Liver (tissue), 8 donors: ENCODE measurements at regions not wholly inside any gene's neighbourhood (a gene's known extent, or its start where the extent isn't known, plus 50 kb on each side); places are given as distances from the start of the nearest gene placed in this dataset.

ENCODE experiments used
- DNase-seq: peaks from one replicate; pipeline ENCODE4 v3.0.0-alpha.2; 2017; ENCODE audit warnings: low spot score
- H3K27ac ChIP-seq, 2 donors: one replicate each; pipeline ENCODE4 v1.7.0; 2013; ENCODE audit warnings: inconsistent platforms in 2 of 2, low read length in 2 of 2, control low read depth in 1 of 2, low read depth in 1 of 2, mild to moderate bottlenecking in 1 of 2
- H3K27me3 ChIP-seq, 4 donors: one replicate each; pipeline versions ENCODE4 v1.6.1 to v1.7.0; 2013; ENCODE audit warnings: low read length in 3 of 4, inconsistent platforms in 1 of 4, mild to moderate bottlenecking in 1 of 4, moderate library complexity in 1 of 4; ENCODE audit not compliant: control insufficient read depth in 4 of 4, insufficient read depth in 4 of 4
- H3K36me3 ChIP-seq, 4 donors: one replicate each; pipeline versions ENCODE4 v1.6.1 to v1.7.0; 2013; ENCODE audit warnings: low read length in 3 of 4, mild to moderate bottlenecking in 3 of 4, low read depth in 1 of 4, moderate library complexity in 1 of 4; ENCODE audit not compliant: control insufficient read depth in 4 of 4, insufficient read depth in 3 of 4
- H3K4me1 ChIP-seq, 4 donors: one replicate each; pipeline versions ENCODE4 v1.6.1 to v1.7.0; 2013; ENCODE audit warnings: low read length in 3 of 4, mild to moderate bottlenecking in 3 of 4, moderate library complexity in 1 of 4; ENCODE audit not compliant: control insufficient read depth in 4 of 4, insufficient read depth in 4 of 4
- H3K4me3 ChIP-seq, 3 donors: one replicate each; pipeline versions ENCODE4 v1.6.1 to v1.7.0; 2013; ENCODE audit warnings: low read length in 3 of 3, control low read depth in 1 of 3, low read depth in 1 of 3, mild to moderate bottlenecking in 1 of 3
- H3K9ac ChIP-seq, 2 donors: one replicate each; pipeline ENCODE4 v1.7.0; 2013; ENCODE audit warnings: low read length in 2 of 2, mild to moderate bottlenecking in 2 of 2, moderate library complexity in 2 of 2, control low read depth in 1 of 2, low read depth in 1 of 2
- H3K9me3 ChIP-seq, 4 donors: one replicate each; pipeline versions ENCODE4 v1.6.1 to v1.7.0; 2013; ENCODE audit warnings: low read length in 3 of 4; ENCODE audit not compliant: control insufficient read depth in 4 of 4
- EGR1 ChIP-seq, 2 donors: IDR thresholded peaks; 2 replicates each; pipeline ENCODE4 v1.6.1; 2016 to 2018; ENCODE audit warnings: antibody characterized with exemption in 2 of 2, low read depth in 2 of 2
- FOXA1 ChIP-seq: IDR thresholded peaks from 2 replicates; pipeline ENCODE4 v1.6.1; 2016; ENCODE audit warnings: antibody characterized with exemption
- FOXA2 ChIP-seq: IDR thresholded peaks from 2 replicates; pipeline ENCODE4 v1.6.1; 2016; ENCODE audit warnings: antibody characterized with exemption
- GABPA ChIP-seq, 2 donors: IDR thresholded peaks in 1 of 2; conservative IDR thresholded peaks in 1 of 2; 2 replicates each; pipeline ENCODE4 v1.6.1; 2016; ENCODE audit warnings: antibody characterized with exemption in 2 of 2, mild to moderate bottlenecking in 1 of 2, moderate library complexity in 1 of 2
- JUND ChIP-seq, 2 donors: IDR thresholded peaks; 2 replicates each; pipeline ENCODE4 v1.6.1; 2016; ENCODE audit warnings: antibody characterized with exemption in 2 of 2
- NR2F2 ChIP-seq: IDR thresholded peaks from 2 replicates; pipeline ENCODE4 v1.6.1; 2016; ENCODE audit warnings: antibody characterized with exemption
- RAD21 ChIP-seq, 2 donors: IDR thresholded peaks; 2 replicates each; pipeline ENCODE4 v1.6.1; 2016; ENCODE audit warnings: antibody characterized with exemption in 2 of 2, mild to moderate bottlenecking in 2 of 2
- RXRA ChIP-seq, 2 donors: IDR thresholded peaks; 2 replicates each; pipeline ENCODE4 v1.6.1; 2017 to 2018; ENCODE audit warnings: antibody characterized with exemption in 2 of 2, mild to moderate bottlenecking in 1 of 2
- SP1 ChIP-seq: IDR thresholded peaks from 2 replicates; pipeline ENCODE4 v1.6.1; 2018; ENCODE audit warnings: antibody characterized with exemption, mild to moderate bottlenecking
- TAF1 ChIP-seq: conservative IDR thresholded peaks from 2 replicates; pipeline ENCODE4 v1.6.1; 2016; ENCODE audit warnings: antibody characterized with exemption, mild to moderate bottlenecking
- YY1 ChIP-seq: IDR thresholded peaks from 2 replicates; pipeline ENCODE4 v1.6.1; 2016; ENCODE audit warnings: antibody characterized with exemption, mild to moderate bottlenecking
- WGBS: extraction: QIAGEN DNeasy Blood & Tissue Kit; methylation state at CpG from one replicate; pipeline ENCODE4 v1.1.7; 2013; 5-methylcytosine and 5-hydroxymethylcytosine counted together
- TF ChIP-seq, protein P1 (sequence below): IDR thresholded peaks from 2 replicates; pipeline ENCODE4 v1.6.1; 2016; ENCODE audit warnings: antibody characterized with exemption
- TF ChIP-seq, protein P2 (sequence below): IDR thresholded peaks from 2 replicates; pipeline ENCODE4 v1.6.1; 2016; ENCODE audit warnings: antibody characterized with exemption
- TF ChIP-seq, protein P3 (sequence below): IDR thresholded peaks from 2 replicates; pipeline ENCODE4 v1.6.1; 2016; ENCODE audit warnings: antibody characterized with exemption, mild to moderate bottlenecking
- TF ChIP-seq, protein P4 (sequence below): IDR thresholded peaks from 2 replicates; pipeline ENCODE4 v1.6.1; 2016; ENCODE audit warnings: antibody characterized with exemption
- TF ChIP-seq, protein P5 (sequence below): fragments of 150-350 bp; IDR thresholded peaks from 2 replicates; pipeline ENCODE4 v1.5.1; 2017; ENCODE audit warnings: improper control_type of control experiment, low read depth, low read length; ENCODE audit not compliant: missing input control
- donor health status: healthy.
- donor health status: healthy.
- donor health status: healthy.
- donor health status: healthy.
- donor health status: healthy.

DNA sequence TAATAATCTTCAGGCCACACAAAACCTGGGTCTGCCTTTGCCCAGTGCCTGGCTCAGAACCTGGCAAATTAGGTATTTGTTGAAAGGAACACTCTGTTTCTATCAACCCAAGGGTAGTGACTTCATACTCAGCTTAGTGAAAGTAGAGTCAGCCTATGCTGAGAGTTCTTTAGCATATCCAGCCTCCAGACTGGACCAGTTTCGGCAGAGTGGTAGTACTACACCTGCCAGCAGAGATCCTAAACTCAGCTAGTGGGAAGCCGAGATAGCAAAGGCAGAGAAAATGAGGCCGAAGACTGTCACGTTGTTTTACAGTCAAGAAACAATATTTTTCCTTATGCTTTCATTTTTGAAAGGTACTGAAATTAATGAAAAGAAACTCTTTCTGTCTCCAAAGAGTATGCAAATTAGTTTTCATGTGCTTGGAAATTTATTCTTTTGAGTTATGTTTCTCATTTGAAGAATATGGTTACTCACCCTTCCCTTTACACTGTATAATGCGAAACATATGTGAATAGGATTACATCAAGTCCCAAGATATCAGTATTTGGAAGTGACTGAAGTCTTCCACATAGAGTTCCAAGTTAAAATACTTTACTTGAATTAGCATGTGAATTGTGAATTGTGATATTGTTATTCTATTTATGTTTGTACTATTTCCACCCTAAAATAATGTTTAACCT lies 52.2 kb upstream of the UGP2 start:
- DNase-seq, result no peak
- no peaks in the 10 kb centered on the region for H3K9me3 ChIP-seq
- TF ChIP-seq, protein P1, sequence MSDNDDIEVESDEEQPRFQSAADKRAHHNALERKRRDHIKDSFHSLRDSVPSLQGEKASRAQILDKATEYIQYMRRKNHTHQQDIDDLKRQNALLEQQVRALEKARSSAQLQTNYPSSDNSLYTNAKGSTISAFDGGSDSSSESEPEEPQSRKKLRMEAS, result no peak
- TF ChIP-seq FOXA2, result no peak
- TF ChIP-seq, protein P2, sequence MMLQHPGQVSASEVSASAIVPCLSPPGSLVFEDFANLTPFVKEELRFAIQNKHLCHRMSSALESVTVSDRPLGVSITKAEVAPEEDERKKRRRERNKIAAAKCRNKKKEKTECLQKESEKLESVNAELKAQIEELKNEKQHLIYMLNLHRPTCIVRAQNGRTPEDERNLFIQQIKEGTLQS, result no peak
- TF ChIP-seq, protein P3, sequence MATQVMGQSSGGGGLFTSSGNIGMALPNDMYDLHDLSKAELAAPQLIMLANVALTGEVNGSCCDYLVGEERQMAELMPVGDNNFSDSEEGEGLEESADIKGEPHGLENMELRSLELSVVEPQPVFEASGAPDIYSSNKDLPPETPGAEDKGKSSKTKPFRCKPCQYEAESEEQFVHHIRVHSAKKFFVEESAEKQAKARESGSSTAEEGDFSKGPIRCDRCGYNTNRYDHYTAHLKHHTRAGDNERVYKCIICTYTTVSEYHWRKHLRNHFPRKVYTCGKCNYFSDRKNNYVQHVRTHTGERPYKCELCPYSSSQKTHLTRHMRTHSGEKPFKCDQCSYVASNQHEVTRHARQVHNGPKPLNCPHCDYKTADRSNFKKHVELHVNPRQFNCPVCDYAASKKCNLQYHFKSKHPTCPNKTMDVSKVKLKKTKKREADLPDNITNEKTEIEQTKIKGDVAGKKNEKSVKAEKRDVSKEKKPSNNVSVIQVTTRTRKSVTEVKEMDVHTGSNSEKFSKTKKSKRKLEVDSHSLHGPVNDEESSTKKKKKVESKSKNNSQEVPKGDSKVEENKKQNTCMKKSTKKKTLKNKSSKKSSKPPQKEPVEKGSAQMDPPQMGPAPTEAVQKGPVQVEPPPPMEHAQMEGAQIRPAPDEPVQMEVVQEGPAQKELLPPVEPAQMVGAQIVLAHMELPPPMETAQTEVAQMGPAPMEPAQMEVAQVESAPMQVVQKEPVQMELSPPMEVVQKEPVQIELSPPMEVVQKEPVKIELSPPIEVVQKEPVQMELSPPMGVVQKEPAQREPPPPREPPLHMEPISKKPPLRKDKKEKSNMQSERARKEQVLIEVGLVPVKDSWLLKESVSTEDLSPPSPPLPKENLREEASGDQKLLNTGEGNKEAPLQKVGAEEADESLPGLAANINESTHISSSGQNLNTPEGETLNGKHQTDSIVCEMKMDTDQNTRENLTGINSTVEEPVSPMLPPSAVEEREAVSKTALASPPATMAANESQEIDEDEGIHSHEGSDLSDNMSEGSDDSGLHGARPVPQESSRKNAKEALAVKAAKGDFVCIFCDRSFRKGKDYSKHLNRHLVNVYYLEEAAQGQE, result no peak
- TF ChIP-seq, protein P4, sequence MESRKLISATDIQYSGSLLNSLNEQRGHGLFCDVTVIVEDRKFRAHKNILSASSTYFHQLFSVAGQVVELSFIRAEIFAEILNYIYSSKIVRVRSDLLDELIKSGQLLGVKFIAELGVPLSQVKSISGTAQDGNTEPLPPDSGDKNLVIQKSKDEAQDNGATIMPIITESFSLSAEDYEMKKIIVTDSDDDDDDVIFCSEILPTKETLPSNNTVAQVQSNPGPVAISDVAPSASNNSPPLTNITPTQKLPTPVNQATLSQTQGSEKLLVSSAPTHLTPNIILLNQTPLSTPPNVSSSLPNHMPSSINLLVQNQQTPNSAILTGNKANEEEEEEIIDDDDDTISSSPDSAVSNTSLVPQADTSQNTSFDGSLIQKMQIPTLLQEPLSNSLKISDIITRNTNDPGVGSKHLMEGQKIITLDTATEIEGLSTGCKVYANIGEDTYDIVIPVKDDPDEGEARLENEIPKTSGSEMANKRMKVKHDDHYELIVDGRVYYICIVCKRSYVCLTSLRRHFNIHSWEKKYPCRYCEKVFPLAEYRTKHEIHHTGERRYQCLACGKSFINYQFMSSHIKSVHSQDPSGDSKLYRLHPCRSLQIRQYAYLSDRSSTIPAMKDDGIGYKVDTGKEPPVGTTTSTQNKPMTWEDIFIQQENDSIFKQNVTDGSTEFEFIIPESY, result no peak
- TF ChIP-seq SP1, result no peak
- TF ChIP-seq GABPA (IDR thresholded peaks at IDR 0.05 in 1 of 2, conservative IDR thresholded peaks at IDR 0.05 in 1 of 2), result no peak
- no peak for TF ChIP-seq RAD21 (IDR thresholded peaks at IDR 0.05)
- no peak for TF ChIP-seq RXRA (IDR thresholded peaks at IDR 0.05)
- TF ChIP-seq JUND (IDR thresholded peaks at IDR 0.05), result no peak
- TF ChIP-seq TAF1, result no peak
- TF ChIP-seq YY1, result no peak
- TF ChIP-seq EGR1 (IDR thresholded peaks at IDR 0.05; ENCODE audit: low read depth in 2 of 2), result no peak
- no peak for TF ChIP-seq FOXA1
- TF ChIP-seq, protein P5, sequence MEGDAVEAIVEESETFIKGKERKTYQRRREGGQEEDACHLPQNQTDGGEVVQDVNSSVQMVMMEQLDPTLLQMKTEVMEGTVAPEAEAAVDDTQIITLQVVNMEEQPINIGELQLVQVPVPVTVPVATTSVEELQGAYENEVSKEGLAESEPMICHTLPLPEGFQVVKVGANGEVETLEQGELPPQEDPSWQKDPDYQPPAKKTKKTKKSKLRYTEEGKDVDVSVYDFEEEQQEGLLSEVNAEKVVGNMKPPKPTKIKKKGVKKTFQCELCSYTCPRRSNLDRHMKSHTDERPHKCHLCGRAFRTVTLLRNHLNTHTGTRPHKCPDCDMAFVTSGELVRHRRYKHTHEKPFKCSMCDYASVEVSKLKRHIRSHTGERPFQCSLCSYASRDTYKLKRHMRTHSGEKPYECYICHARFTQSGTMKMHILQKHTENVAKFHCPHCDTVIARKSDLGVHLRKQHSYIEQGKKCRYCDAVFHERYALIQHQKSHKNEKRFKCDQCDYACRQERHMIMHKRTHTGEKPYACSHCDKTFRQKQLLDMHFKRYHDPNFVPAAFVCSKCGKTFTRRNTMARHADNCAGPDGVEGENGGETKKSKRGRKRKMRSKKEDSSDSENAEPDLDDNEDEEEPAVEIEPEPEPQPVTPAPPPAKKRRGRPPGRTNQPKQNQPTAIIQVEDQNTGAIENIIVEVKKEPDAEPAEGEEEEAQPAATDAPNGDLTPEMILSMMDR, result no peak
- no peak for TF ChIP-seq NR2F2
- H3K36me3 ChIP-seq, result no peaks in the 10 kb centered on the region
- WGBS, result 97% methylated on average over 5 of the region's 5 CpGs
- no peak overlapping the region for H3K27ac ChIP-seq
- no peaks in the 10 kb centered on the region for H3K27me3 ChIP-seq
- H3K4me3 ChIP-seq, result no peak overlapping the region
- peaks cover 0 to 12% (median 7%) of the 10 kb centered on the region in 4 donors for H3K4me1 ChIP-seq
- H3K9ac ChIP-seq, result no peak overlapping the region
